GM18505 (cell line): ENCODE measurements at regions not wholly inside any gene's neighbourhood (a gene's known extent, or its start where the extent isn't known, plus 50 kb on each side); places are given as distances from the start of the nearest gene placed in this dataset.

Source experiments
- ATAC-seq: cut with Tn5 transposase; IDR thresholded peaks from one replicate; pipeline ENCODE4 v1.9.1; 2021; ENCODE audit not compliant: unreplicated experiment
- POLR2A ChIP-seq: IDR thresholded peaks from 4 replicates; pipeline ENCODE4 v1.6.1; 2011; ENCODE audit warnings: borderline replicate concordance; ENCODE audit not compliant: insufficient read depth, insufficient read length; ENCODE audit errors: extremely low read depth

- ATAC-seq, result no peak
- no peak for TF ChIP-seq POLR2A
Measured at GRCh38 chr2:152864601-152865149, 146.3 kb downstream of the ARL6IP6 start.

- no peak for ATAC-seq
- no peak for TF ChIP-seq POLR2A
Measured at GRCh38 chr2:152863826-152864225, 145.4 kb downstream of the ARL6IP6 start.

- no peak for ATAC-seq
- no peak for TF ChIP-seq POLR2A
Measured at GRCh38 chr2:152861349-152861942, 143.0 kb downstream of the ARL6IP6 start.

- ATAC-seq, result no peak
- no peak for TF ChIP-seq POLR2A
Measured at GRCh38 chr2:152858594-152859265, 140.3 kb downstream of the ARL6IP6 start.

GRCh38 chr2:152846697-152847470, 128.5 kb downstream of the ARL6IP6 start:
- ATAC-seq, result no peak
- TF ChIP-seq POLR2A, result no peak

GRCh38 chr2:152835674-152836073, 117.3 kb downstream of the ARL6IP6 start:
- no peak for ATAC-seq
- no peak for TF ChIP-seq POLR2A

- no peak for ATAC-seq
- no peak for TF ChIP-seq POLR2A
Measured at GRCh38 chr2:152827944-152828343, 109.5 kb downstream of the ARL6IP6 start.

- TF ChIP-seq POLR2A, result no peak
- ATAC-seq, result no peak
Measured at GRCh38 chr2:152826581-152827279, 108.3 kb downstream of the ARL6IP6 start.

- no peak for TF ChIP-seq POLR2A
- no peak for ATAC-seq
Measured at GRCh38 chr2:152825834-152826233, 107.4 kb downstream of the ARL6IP6 start.

- TF ChIP-seq POLR2A, result no peak
- no peak for ATAC-seq
Measured at GRCh38 chr2:152823905-152824304, 105.5 kb downstream of the ARL6IP6 start.

- ATAC-seq, result no peak
- no peak for TF ChIP-seq POLR2A
Measured at GRCh38 chr2:152822676-152823075, 104.3 kb downstream of the ARL6IP6 start.

GRCh38 chr2:152820048-152820447, 101.6 kb downstream of the ARL6IP6 start:
- no peak for TF ChIP-seq POLR2A
- ATAC-seq, result no peak

- ATAC-seq, result no peak
Measured at GRCh38 chr2:152815634-152816257, 97.3 kb downstream of the ARL6IP6 start.

More at GRCh38 chr2:152815634-152816257, 97.3 kb downstream of the ARL6IP6 start:
- no peak for TF ChIP-seq POLR2A
